Small intestine (tissue), 7 donors: ENCODE measurements at regions not wholly inside any gene's neighbourhood (a gene's known extent, or its start where the extent isn't known, plus 50 kb on each side); places are given as distances from the start of the nearest gene placed in this dataset.

Experiments
- DNase-seq, 2 donors: peaks; one replicate each; pipeline versions ENCODE4 v3.0.0 to v3.0.0-alpha.2; 2013
- FAIRE-seq: peaks from 2 replicates; lab custom pipeline; 2012; peaks lifted over from hg19 to GRCh38; lab: Jason Lieb, UNC
- H3K27ac ChIP-seq, 3 donors: one replicate each; pipeline ENCODE4 v1.5.1; 2013; ENCODE audit warnings: low read length in 2 of 3, mild to moderate bottlenecking in 2 of 3, control low read depth in 1 of 3, inconsistent platforms in 1 of 3, low read depth in 1 of 3, moderate library complexity in 1 of 3
- H3K27me3 ChIP-seq, 3 donors: one replicate each; pipeline ENCODE4 v1.6.1; 2013; ENCODE audit warnings: low read length in 3 of 3, inconsistent platforms in 1 of 3; ENCODE audit not compliant: control insufficient read depth in 3 of 3, insufficient read depth in 3 of 3
- H3K36me3 ChIP-seq, 3 donors: one replicate each; pipeline ENCODE4 v1.6.1; 2013; ENCODE audit warnings: low read length in 3 of 3, inconsistent platforms in 1 of 3, low read depth in 1 of 3, mild to moderate bottlenecking in 1 of 3, moderate library complexity in 1 of 3; ENCODE audit not compliant: control insufficient read depth in 3 of 3, insufficient read depth in 2 of 3
- H3K4me1 ChIP-seq, 3 donors: one replicate each; pipeline ENCODE4 v1.6.1; 2013; ENCODE audit warnings: low read length in 2 of 3, inconsistent platforms in 1 of 3, low read depth in 1 of 3, mild to moderate bottlenecking in 1 of 3, moderate library complexity in 1 of 3; ENCODE audit not compliant: control insufficient read depth in 3 of 3, insufficient read depth in 2 of 3
- H3K4me3 ChIP-seq, 3 donors: one replicate each; pipeline ENCODE4 v1.5.1; 2013; ENCODE audit warnings: low read length in 3 of 3, control low read depth in 1 of 3, inconsistent platforms in 1 of 3, low read depth in 1 of 3, mild to moderate bottlenecking in 1 of 3, moderate library complexity in 1 of 3
- H3K9me3 ChIP-seq, 2 donors: one replicate each; pipeline ENCODE4 v1.6.1; 2013; ENCODE audit warnings: low read depth in 1 of 2, low read length in 1 of 2; ENCODE audit not compliant: control insufficient read depth in 2 of 2, insufficient read depth in 1 of 2
- WGBS, 3 donors: extraction: QIAGEN DNeasy Blood & Tissue Kit; methylation state at CpG; one replicate each; pipeline ENCODE4 v1.1.7; 2013; 5-methylcytosine and 5-hydroxymethylcytosine counted together
- donor health status: healthy with polysubstance abuse.
- donor health status: control.
- donor health status: control.
- donor health status: Bipolar disorder and iron deficiency.
- donor health status: healthy.

GRCh38 chr1:82722608-82723007, 921.9 kb downstream of the ADGRL2 start:
- Histone ChIP-seq H3K4me1 (no peaks in the 10 kb centered on the region), H3K27ac (no peak overlapping the region), H3K36me3 (no peaks in the 10 kb centered on the region), H3K27me3 (no peaks in the 10 kb centered on the region), H3K9me3 (peaks cover 0 to 2% of the 10 kb centered on the region in 2 donors), H3K4me3 (no peak overlapping the region)
- DNase-seq, result no peak
- 87 to 96% (median 93%) methylated on average over 3 of the region's 3 CpGs for WGBS, 3 donors
- FAIRE-seq, result no peak

GRCh38 chr1:82721702-82722101, 921.0 kb downstream of the ADGRL2 start:
- Histone ChIP-seq H3K36me3 (no peaks in the 10 kb centered on the region), H3K4me3 (no peak overlapping the region), H3K9me3 (peaks cover 0 to 2% of the 10 kb centered on the region in 2 donors), H3K27me3 (no peaks in the 10 kb centered on the region), H3K27ac (no peak overlapping the region), H3K4me1 (no peaks in the 10 kb centered on the region)
- WGBS, 3 donors, result 55 to 78% (median 70%) methylated on average over 3 of the region's 3 CpGs
- no peak for DNase-seq
- FAIRE-seq, result no peak

GRCh38 chr1:82718719-82719419, 918.1 kb downstream of the ADGRL2 start:
- Histone ChIP-seq H3K36me3 (no peaks in the 10 kb centered on the region), H3K27ac (no peak overlapping the region), H3K27me3 (no peaks in the 10 kb centered on the region), H3K4me1 (no peaks in the 10 kb centered on the region), H3K4me3 (no peak overlapping the region), H3K9me3 (peaks cover 0 to 2% of the 10 kb centered on the region in 2 donors)
- DNase-seq (no peak), FAIRE-seq (no peak)
- WGBS, 3 donors, result 50 to 80% (median 70%) methylated on average over 1 of the region's 1 CpG

GRCh38 chr1:82710091-82710490, 909.4 kb downstream of the ADGRL2 start:
- Histone ChIP-seq H3K9me3 (no peaks in the 10 kb centered on the region), H3K36me3 (no peaks in the 10 kb centered on the region), H3K4me1 (no peaks in the 10 kb centered on the region), H3K27ac (no peak overlapping the region), H3K27me3 (no peaks in the 10 kb centered on the region), H3K4me3 (no peak overlapping the region)
- DNase-seq, result no peak
- no peak for FAIRE-seq

GRCh38 chr1:82707681-82708080, 906.9 kb downstream of the ADGRL2 start:
- H3K27ac ChIP-seq, result no peak overlapping the region
- H3K27me3 ChIP-seq, result no peaks in the 10 kb centered on the region
- H3K4me1 ChIP-seq, result no peaks in the 10 kb centered on the region
- no peaks in the 10 kb centered on the region for H3K36me3 ChIP-seq
- H3K9me3 ChIP-seq, result no peaks in the 10 kb centered on the region
- no peak overlapping the region for H3K4me3 ChIP-seq
- FAIRE-seq (no peak), DNase-seq (no peak)
- WGBS, 3 donors, result 86 to 95% (median 88%) methylated on average over 1 of the region's 1 CpG

- Histone ChIP-seq H3K4me1 (no peaks in the 10 kb centered on the region), H3K4me3 (no peak overlapping the region), H3K9me3 (no peaks in the 10 kb centered on the region), H3K27me3 (no peaks in the 10 kb centered on the region), H3K27ac (no peak overlapping the region), H3K36me3 (no peaks in the 10 kb centered on the region)
- 90 to 93% (median 91%) methylated on average over 2 of the region's 2 CpGs for WGBS, 3 donors
- FAIRE-seq (no peak), DNase-seq (no peak)
Observed at GRCh38 chr1:82706741-82707140, 906.0 kb downstream of the ADGRL2 start.

GRCh38 chr1:82704966-82705365, 904.2 kb downstream of the ADGRL2 start:
- Histone ChIP-seq H3K4me1 (no peaks in the 10 kb centered on the region), H3K36me3 (no peaks in the 10 kb centered on the region), H3K9me3 (no peaks in the 10 kb centered on the region), H3K27me3 (no peaks in the 10 kb centered on the region), H3K4me3 (no peak overlapping the region), H3K27ac (no peak overlapping the region)
- no peak for FAIRE-seq
- no peak for DNase-seq

GRCh38 chr1:82704393-82704792, 903.7 kb downstream of the ADGRL2 start:
- no peaks in the 10 kb centered on the region for H3K4me1 ChIP-seq
- no peak for FAIRE-seq
- H3K9me3 ChIP-seq, result no peaks in the 10 kb centered on the region
- H3K4me3 ChIP-seq, result no peak overlapping the region
- DNase-seq, result no peak
- H3K27me3 ChIP-seq, result no peaks in the 10 kb centered on the region
- 42 to 54% (median 47%) methylated on average over 3 of the region's 3 CpGs for WGBS, 3 donors
- H3K36me3 ChIP-seq, result no peaks in the 10 kb centered on the region
- H3K27ac ChIP-seq, result no peak overlapping the region

- Histone ChIP-seq H3K27me3 (no peaks in the 10 kb centered on the region), H3K36me3 (no peaks in the 10 kb centered on the region), H3K9me3 (no peaks in the 10 kb centered on the region), H3K4me1 (no peaks in the 10 kb centered on the region), H3K4me3 (no peak overlapping the region), H3K27ac (no peak overlapping the region)
- FAIRE-seq (no peak), DNase-seq (no peak)
Observed at GRCh38 chr1:82703951-82704350, 903.2 kb downstream of the ADGRL2 start.
